Stomach (tissue), 8 donors: ENCODE measurements at regions not wholly inside any gene's neighbourhood (a gene's known extent, or its start where the extent isn't known, plus 50 kb on each side); places are given as distances from the start of the nearest gene placed in this dataset.

Source experiments
- DNase-seq, 2 donors: peaks; one replicate each; pipeline versions ENCODE4 v3.0.0 to v3.0.0-alpha.2; 2013 to 2019
- H3K27ac ChIP-seq, 5 donors: fragments of 200-600 bp in 4 of 5; sonication (generic) in 4 of 5; one replicate each; pipeline ENCODE4 v1.5.1; 2013 to 2019; ENCODE audit warnings: mild to moderate bottlenecking in 1 of 5, moderate library complexity in 1 of 5
- H3K27me3 ChIP-seq, 3 donors: fragments of 200-600 bp; sonication (generic); one replicate each; pipeline ENCODE4 v1.5.1; 2017 to 2019; ENCODE audit warnings: mixed run types in 1 of 3
- H3K36me3 ChIP-seq, 4 donors: fragments of 200-600 bp; sonication (generic); 1 replicate in 3 of 4; 2 replicates in 1 of 4; pipeline ENCODE4 v1.5.1; 2016 to 2019
- H3K4me1 ChIP-seq, 4 donors: fragments of 200-600 bp; sonication (generic); one replicate each; pipeline ENCODE4 v1.5.1; 2016 to 2019
- H3K4me3 ChIP-seq, 4 donors: fragments of 200-600 bp; sonication (generic) in 3 of 4; one replicate each; pipeline ENCODE4 v1.5.1; 2016 to 2019; ENCODE audit warnings: mild to moderate bottlenecking in 1 of 4
- H3K9me3 ChIP-seq, 4 donors: fragments of 200-600 bp; sonication (generic); one replicate each; pipeline ENCODE4 v1.5.1; 2016 to 2019
- EP300 ChIP-seq: sonication (generic); formaldehyde crosslinking; IDR thresholded peaks from one replicate; pipeline ENCODE4 v1.6.1; 2017; ENCODE audit warnings: antibody characterized with exemption
- POLR2A ChIP-seq, 4 donors: fragments of 450-650 bp; IDR thresholded peaks; one replicate each; pipeline ENCODE4 v1.6.1; 2016; ENCODE audit warnings: antibody characterized with exemption in 4 of 4, control low read depth in 2 of 4, mild to moderate bottlenecking in 1 of 4, moderate library complexity in 1 of 4
- POLR2AphosphoS5 ChIP-seq, 3 donors: sonication (generic); formaldehyde crosslinking; IDR thresholded peaks; one replicate each; pipeline ENCODE4 v1.6.1; 2016; ENCODE audit warnings: antibody characterized with exemption in 3 of 3
- WGBS, 5 donors: extraction: QIAGEN DNeasy Blood & Tissue Kit in 3 of 5; methylation state at CpG; one replicate each; pipeline versions ENCODE4 v1.1.5 to v1.1.7; 2013 to 2018; 5-methylcytosine and 5-hydroxymethylcytosine counted together
- intact Hi-C: fragments of 100-400 bp; cut with DNase I; formaldehyde crosslinking; loops from one replicate; pipeline ENCODE4 v1.15.1; 2023; ENCODE audit warnings: low total_unique reads
- TF ChIP-seq, protein P1 (sequence below), 7 experiments: fragments of 450-650 bp in 4 of 7; fragments of 200-600 bp in 3 of 7; sonication (generic) in 3 of 7; IDR thresholded peaks; one replicate each; pipeline ENCODE4 v1.5.1; 2016 to 2019; ENCODE audit warnings: antibody characterized with exemption in 7 of 7, control low read depth in 2 of 7, mild to moderate bottlenecking in 1 of 7
- donor health status: healthy with polysubstance abuse.
- donor health status: Bipolar disorder and iron deficiency.
- donor health status: healthy.

DNA sequence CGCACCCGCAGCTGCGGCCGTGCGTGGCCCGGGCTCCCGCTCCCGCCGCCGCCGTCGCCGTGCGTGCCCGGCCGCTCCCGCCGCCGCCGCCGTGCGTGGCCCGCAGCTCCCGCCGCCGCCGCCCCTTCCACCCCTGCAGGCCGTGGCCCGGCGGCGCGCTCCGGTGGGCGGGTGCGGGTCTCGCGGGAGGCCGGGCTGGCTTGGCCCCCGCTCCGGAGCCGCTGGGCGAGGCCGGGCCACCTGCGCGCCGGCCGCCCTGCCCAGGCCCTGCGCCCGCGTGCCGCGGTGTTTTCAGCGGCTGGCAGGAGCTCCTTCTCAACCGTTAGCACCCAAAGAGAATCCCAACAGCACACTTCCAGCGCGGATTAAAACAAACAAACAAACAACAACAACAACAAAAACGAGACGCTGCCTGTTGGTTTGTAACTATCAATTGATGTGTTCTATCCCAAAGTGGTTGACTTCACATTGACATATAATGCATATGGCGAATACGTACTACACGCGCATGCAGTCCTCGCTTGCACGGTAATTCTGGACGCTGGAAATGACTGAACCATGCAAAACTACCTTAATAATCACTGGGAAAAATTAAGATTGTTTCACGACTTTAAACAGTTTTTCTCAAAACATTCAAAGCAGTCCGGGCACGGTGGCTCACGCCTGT lies 113.7 kb upstream of the GOLGA8J start:
- peak in 1 of 2 donors; percentile 40 for DNase-seq
- Histone ChIP-seq H3K36me3 (no peaks in the 10 kb centered on the region), H3K9me3 (peaks cover 0 to 6% (median 3%) of the 10 kb centered on the region in 4 donors), H3K27ac (no peak overlapping the region), H3K27me3 (peaks cover 0 to 45% (median 21%) of the 10 kb centered on the region in 3 donors), H3K4me3 (peak overlapping the region; percentile 40 to 53 (median 50)), H3K4me1 (peaks cover 0 to 9% (median 3%) of the 10 kb centered on the region in 4 donors)
- 19 to 50% (median 23%) methylated on average over 25 to 67 of the region's 69 CpGs for WGBS, 5 donors
- TF ChIP-seq EP300 (no peak), POLR2AphosphoS5 (IDR thresholded peaks at IDR 0.05) (no peak), POLR2A (IDR thresholded peaks at IDR 0.05) (no peak)
- TF ChIP-seq, protein P1, sequence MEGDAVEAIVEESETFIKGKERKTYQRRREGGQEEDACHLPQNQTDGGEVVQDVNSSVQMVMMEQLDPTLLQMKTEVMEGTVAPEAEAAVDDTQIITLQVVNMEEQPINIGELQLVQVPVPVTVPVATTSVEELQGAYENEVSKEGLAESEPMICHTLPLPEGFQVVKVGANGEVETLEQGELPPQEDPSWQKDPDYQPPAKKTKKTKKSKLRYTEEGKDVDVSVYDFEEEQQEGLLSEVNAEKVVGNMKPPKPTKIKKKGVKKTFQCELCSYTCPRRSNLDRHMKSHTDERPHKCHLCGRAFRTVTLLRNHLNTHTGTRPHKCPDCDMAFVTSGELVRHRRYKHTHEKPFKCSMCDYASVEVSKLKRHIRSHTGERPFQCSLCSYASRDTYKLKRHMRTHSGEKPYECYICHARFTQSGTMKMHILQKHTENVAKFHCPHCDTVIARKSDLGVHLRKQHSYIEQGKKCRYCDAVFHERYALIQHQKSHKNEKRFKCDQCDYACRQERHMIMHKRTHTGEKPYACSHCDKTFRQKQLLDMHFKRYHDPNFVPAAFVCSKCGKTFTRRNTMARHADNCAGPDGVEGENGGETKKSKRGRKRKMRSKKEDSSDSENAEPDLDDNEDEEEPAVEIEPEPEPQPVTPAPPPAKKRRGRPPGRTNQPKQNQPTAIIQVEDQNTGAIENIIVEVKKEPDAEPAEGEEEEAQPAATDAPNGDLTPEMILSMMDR (IDR thresholded peaks at IDR 0.05): no peak
- intact Hi-C loops: no loop called here

DNA sequence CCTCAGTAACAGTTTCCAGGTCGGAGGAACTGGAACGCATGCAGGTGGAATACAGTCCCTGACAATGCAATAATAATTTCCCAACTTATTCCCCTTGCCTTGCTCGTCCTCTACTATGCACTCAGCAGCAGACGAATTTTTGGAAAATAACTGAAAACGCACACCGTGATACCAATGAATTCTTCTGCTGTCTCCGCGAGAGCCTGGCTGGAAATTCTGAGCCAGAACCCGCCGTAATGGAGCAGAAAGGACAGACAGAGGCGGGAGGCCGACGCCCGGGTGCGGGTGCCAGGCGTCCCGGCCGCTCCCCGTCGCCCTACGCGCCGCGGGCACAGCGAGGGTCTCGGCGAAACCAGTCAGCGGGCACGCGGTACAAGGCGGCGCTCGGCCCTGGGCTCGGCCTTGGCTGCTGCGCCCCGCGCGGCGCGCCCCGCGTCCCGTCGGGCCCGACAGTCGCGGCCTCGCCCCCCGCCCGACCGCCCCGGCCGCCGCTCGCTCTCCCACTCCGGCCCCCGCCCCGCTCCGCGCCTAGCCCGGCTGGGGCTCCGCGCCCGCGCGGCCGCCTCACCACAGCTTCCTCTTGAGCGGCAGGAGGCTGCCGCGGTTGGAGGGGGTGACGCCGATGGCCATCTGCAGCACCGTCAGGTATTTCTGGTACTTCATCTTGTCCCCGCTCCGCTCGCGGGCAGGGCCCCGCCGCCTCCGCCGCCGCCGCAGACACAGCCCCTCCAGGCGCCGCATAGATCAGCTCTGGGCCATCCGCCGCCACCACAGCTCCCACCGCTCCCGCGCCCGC lies 114.5 kb upstream of the GOLGA8J start:
- Histone ChIP-seq H3K27me3 (peaks cover 0 to 45% (median 21%) of the 10 kb centered on the region in 3 donors), H3K27ac (no peak overlapping the region), H3K4me3 (peak overlapping the region; percentile 40 to 53 (median 50)), H3K4me1 (peaks cover 0 to 9% (median 3%) of the 10 kb centered on the region in 4 donors), H3K9me3 (peaks cover 0 to 6% (median 3%) of the 10 kb centered on the region in 4 donors), H3K36me3 (no peaks in the 10 kb centered on the region)
- intact Hi-C loops: no loop called here
- DNase-seq: peak in 1 of 2 donors; percentile 52
- WGBS, 5 donors: 4 to 18% (median 6%) methylated on average over 13 to 91 of the region's 91 CpGs
- TF ChIP-seq POLR2AphosphoS5 (IDR thresholded peaks at IDR 0.05): no peak
- TF ChIP-seq EP300: no peak
- TF ChIP-seq, protein P1 (IDR thresholded peaks at IDR 0.05): no peak
- no peak for TF ChIP-seq POLR2A (IDR thresholded peaks at IDR 0.05)

DNA sequence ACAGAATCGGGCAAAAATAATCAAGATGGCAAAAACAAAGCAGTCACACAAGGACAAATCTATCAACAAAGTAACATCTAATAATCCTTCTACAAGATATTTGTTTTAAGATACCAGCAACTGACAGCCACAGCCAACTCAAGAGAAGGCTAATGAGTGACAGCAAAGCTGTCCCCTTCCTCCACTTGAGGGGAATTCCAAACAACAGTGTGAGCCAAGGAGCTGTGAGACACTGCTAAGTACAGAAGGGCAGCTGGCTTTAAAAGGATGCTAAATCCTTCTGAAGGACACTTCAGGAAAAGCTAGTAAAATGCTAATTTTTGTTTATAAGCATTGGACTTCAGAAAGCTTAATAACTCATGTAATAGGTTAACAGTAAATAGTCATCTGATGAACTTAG lies 120.3 kb upstream of the GOLGA8J start:
- Histone ChIP-seq H3K9me3 (no peaks in the 10 kb centered on the region), H3K4me3 (no peak overlapping the region), H3K27me3 (peaks cover 0 to 13% (median 5%) of the 10 kb centered on the region in 3 donors), H3K36me3 (no peaks in the 10 kb centered on the region), H3K27ac (no peak overlapping the region), H3K4me1 (no peaks in the 10 kb centered on the region)
- intact Hi-C loops: no loop called here
- WGBS, 5 donors: 51 to 71% (median 63%) methylated on average over 1 of the region's 1 CpG
- no peak for DNase-seq
- TF ChIP-seq EP300: no peak
- TF ChIP-seq, protein P1 (IDR thresholded peaks at IDR 0.05): no peak
- TF ChIP-seq POLR2AphosphoS5 (IDR thresholded peaks at IDR 0.05): no peak
- TF ChIP-seq POLR2A (IDR thresholded peaks at IDR 0.05): no peak

DNA sequence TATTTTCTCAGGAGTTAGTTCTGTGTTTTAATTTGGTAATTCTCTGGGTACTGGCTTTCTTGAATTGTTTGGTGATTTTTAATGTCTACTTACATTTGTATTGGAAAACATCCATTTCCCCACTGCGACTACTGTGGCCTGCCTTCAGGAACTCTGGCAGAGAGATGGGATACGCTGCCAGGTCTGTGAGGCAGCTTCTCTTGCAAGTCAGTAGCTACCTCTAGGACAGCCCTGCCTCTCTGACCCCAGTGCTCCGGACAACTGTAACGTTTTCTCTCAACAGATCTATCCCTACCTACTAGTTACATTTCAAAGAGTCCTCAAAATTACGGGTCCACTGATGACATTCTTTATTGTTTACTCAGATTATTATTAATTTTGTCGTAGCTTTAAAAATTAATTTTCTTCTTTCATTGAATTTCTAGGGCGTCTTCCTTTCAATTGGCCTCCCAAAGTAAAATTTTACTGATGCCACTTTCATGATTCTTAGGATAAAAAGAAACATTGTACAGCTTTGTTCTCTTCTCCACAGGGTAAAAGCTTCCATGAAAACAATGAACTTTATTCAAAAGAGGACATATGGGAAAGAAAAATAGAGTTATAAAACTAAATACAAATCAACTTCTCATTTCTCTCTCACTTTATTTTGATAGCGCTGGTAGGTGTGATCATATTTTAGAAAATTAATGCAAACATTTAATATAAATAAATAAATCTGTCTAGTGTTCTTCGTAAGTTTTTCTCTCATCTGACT lies 123.2 kb upstream of the GOLGA8J start:
- TF ChIP-seq, protein P1 (IDR thresholded peaks at IDR 0.05): no peak
- TF ChIP-seq POLR2A (IDR thresholded peaks at IDR 0.05): no peak
- no peak for TF ChIP-seq EP300
- TF ChIP-seq POLR2AphosphoS5 (IDR thresholded peaks at IDR 0.05): no peak

More for the DNA sequence above, 123.2 kb upstream of the GOLGA8J start:
- Histone ChIP-seq H3K9me3 (no peaks in the 10 kb centered on the region), H3K4me1 (no peaks in the 10 kb centered on the region), H3K36me3 (no peaks in the 10 kb centered on the region), H3K4me3 (no peak overlapping the region), H3K27ac (no peak overlapping the region), H3K27me3 (peaks cover 0 to 3% (median 0%) of the 10 kb centered on the region in 3 donors)
- intact Hi-C loops: no loop called here
- WGBS, 5 donors: 79 to 85% (median 82%) methylated on average over 9 of the region's 9 CpGs
- no peak for DNase-seq
